ACHN (cell line): ENCODE measurements at regions not wholly inside any gene's neighbourhood (a gene's known extent, or its start where the extent isn't known, plus 50 kb on each side); places are given as distances from the start of the nearest gene placed in this dataset.

Experiments
- DNase-seq: peaks from one replicate; pipeline ENCODE4 v3.0.0-alpha.2; 2015
- in situ Hi-C: cut with HindIII; loops from 2 replicates; pipeline ENCODE4 v1.10.0; 2017; ENCODE audit warnings: low sequenced_read_pairs, low pct_ligation_motif_present, low pct_unique_long_range_greater_than_20kb

- in situ Hi-C loops = no loop called here
- DNase-seq = no peak
Measured at GRCh38 chr13:22211876-22212275, 541.0 kb downstream of the FGF9 start.

GRCh38 chr13:22212576-22212975, 541.7 kb downstream of the FGF9 start:
- DNase-seq = no peak
- in situ Hi-C loops = no loop called here

GRCh38 chr13:22214184-22214583, 543.3 kb downstream of the FGF9 start:
- in situ Hi-C loops = no loop called here
- no peak for DNase-seq

GRCh38 chr13:22218797-22219196, 547.9 kb downstream of the FGF9 start:
- no peak for DNase-seq
- in situ Hi-C loops = no loop called here

- in situ Hi-C loops = no loop called here
- DNase-seq = no peak
Measured at GRCh38 chr13:22219709-22220108, 548.8 kb downstream of the FGF9 start.

- no peak for DNase-seq
- in situ Hi-C loops = no loop called here
Measured at GRCh38 chr13:22220151-22221135, 549.6 kb downstream of the FGF9 start.

GRCh38 chr13:22223411-22223810, 552.5 kb downstream of the FGF9 start:
- in situ Hi-C loops = no loop called here
- no peak for DNase-seq

- no peak for DNase-seq
- in situ Hi-C loops = no loop called here
Measured at GRCh38 chr13:22226086-22226485, 555.2 kb downstream of the FGF9 start.

- DNase-seq = no peak
- in situ Hi-C loops = no loop called here
Measured at GRCh38 chr13:22227895-22228294, 557.0 kb downstream of the FGF9 start.

GRCh38 chr13:22229916-22230315, 559.0 kb downstream of the FGF9 start:
- in situ Hi-C loops = no loop called here
- no peak for DNase-seq

GRCh38 chr13:22232186-22232585, 561.3 kb downstream of the FGF9 start:
- DNase-seq = no peak
- in situ Hi-C loops = no loop called here

GRCh38 chr13:22235285-22235949, 564.5 kb downstream of the FGF9 start:
- in situ Hi-C loops = no loop called here
- DNase-seq = no peak

- DNase-seq = no peak
- in situ Hi-C loops = no loop called here
Measured at GRCh38 chr13:22235950-22236290, 565.0 kb downstream of the FGF9 start.

GRCh38 chr13:22238269-22238668, 567.4 kb downstream of the FGF9 start:
- in situ Hi-C loops = no loop called here
- no peak for DNase-seq

GRCh38 chr13:22240716-22241115, 569.8 kb downstream of the FGF9 start:
- no peak for DNase-seq
- in situ Hi-C loops = no loop called here

- in situ Hi-C loops = no loop called here
Measured at GRCh38 chr13:22243469-22244163, 572.7 kb downstream of the FGF9 start.

GRCh38 chr13:22252281-22252830, 581.5 kb downstream of the FGF9 start:
- in situ Hi-C loops = no loop called here
- no peak for DNase-seq

More at GRCh38 chr13:22243469-22244163, 572.7 kb downstream of the FGF9 start:
- DNase-seq = no peak

GRCh38 chr13:22253107-22253506, 582.2 kb downstream of the FGF9 start:
- DNase-seq = no peak
- in situ Hi-C loops = no loop called here

GRCh38 chr13:22256111-22256639, 585.3 kb downstream of the FGF9 start:
- DNase-seq = no peak
- in situ Hi-C loops = no loop called here
